ENCODE measurements at regions not wholly inside any gene's neighbourhood (a gene's known extent, or its start where the extent isn't known, plus 50 kb on each side); places are given as distances from the start of the nearest gene placed in this dataset.

GRCh38 chr2:39845460-39846146 lies 66.5 kb upstream of the THUMPD2 start:
- TF ChIP-seq CTCF (IDR thresholded peaks at IDR 0.05) (no peak), EZH2 (IDR thresholded peaks at IDR 0.05; ENCODE audit: borderline replicate concordance, insufficient read depth, low read depth, low read length, poor library complexity, severe bottlenecking) (no peak)

All from B cell (primary cell).